GM23338 (cell line): ENCODE measurements at regions not wholly inside any gene's neighbourhood (a gene's known extent, or its start where the extent isn't known, plus 50 kb on each side); places are given as distances from the start of the nearest gene placed in this dataset.

ENCODE experiments used
- ATAC-seq: fragments of 200-7000 bp; cut with Tn5 transposase; 3 replicates; pipeline ENCODE4 v1.9.1; 2020
- DNase-seq: peaks from one replicate; pipeline ENCODE4 v3.0.0-alpha.2; 2015; ENCODE audit warnings: low spot score
- H2AFZ ChIP-seq: fragments of 200-600 bp; sonication (generic); 2 replicates; pipeline ENCODE4 v1.8.0; 2016; ENCODE audit warnings: antibody characterized with exemption, mild to moderate bottlenecking, moderate library complexity
- H3F3A ChIP-seq: fragments of 200-600 bp; sonication (generic); replicated peaks from 2 replicates; pipeline ENCODE4 v1.8.0; 2017; ENCODE audit warnings: antibody characterized with exemption, mixed run types, low read depth
- H3K27ac ChIP-seq: fragments of 200-600 bp; sonication (generic); 2 replicates; pipeline ENCODE4 v1.6.1; 2016; ENCODE audit warnings: low read depth
- H3K27me3 ChIP-seq: fragments of 200-600 bp; sonication (generic); 2 replicates; pipeline ENCODE4 v1.8.0; 2016; ENCODE audit warnings: mild to moderate bottlenecking, mixed run types, moderate library complexity; ENCODE audit not compliant: insufficient read depth
- H3K36me3 ChIP-seq: fragments of 200-600 bp; sonication (generic); 2 replicates; pipeline ENCODE4 v1.8.0; 2016; ENCODE audit warnings: mild to moderate bottlenecking; ENCODE audit not compliant: insufficient read depth
- H3K4me1 ChIP-seq: fragments of 200-600 bp; sonication (generic); 2 replicates; pipeline ENCODE4 v1.8.0; 2016; ENCODE audit warnings: mild to moderate bottlenecking, moderate library complexity; ENCODE audit not compliant: insufficient read depth
- H3K4me2 ChIP-seq: fragments of 200-600 bp; sonication (generic); 2 replicates; pipeline ENCODE4 v1.7.1; 2017; ENCODE audit warnings: mixed run types
- H3K4me3 ChIP-seq: fragments of 200-600 bp; sonication (generic); 2 replicates; pipeline ENCODE4 v1.6.1; 2016; ENCODE audit warnings: mixed run types
- H3K79me2 ChIP-seq: fragments of 200-600 bp; sonication (generic); replicated peaks from 2 replicates; pipeline ENCODE4 v1.8.0; 2017; ENCODE audit warnings: mild to moderate bottlenecking; ENCODE audit not compliant: insufficient read depth
- H3K9me2 ChIP-seq: fragments of 200-600 bp; sonication (generic); 2 replicates; pipeline ENCODE4 v1.8.0; 2017; ENCODE audit not compliant: insufficient read depth
- H4K20me1 ChIP-seq: fragments of 200-600 bp; sonication (generic); replicated peaks from 2 replicates; pipeline ENCODE4 v1.8.0; 2017; ENCODE audit warnings: mild to moderate bottlenecking; ENCODE audit not compliant: insufficient read depth
- H3K27ac Mint-ChIP-seq: 2 replicates; pipeline ENCODE4 v1.8.0; 2020; ENCODE audit warnings: inconsistent platforms, mild to moderate bottlenecking, moderate library complexity, mixed read lengths
- H3K27me3 Mint-ChIP-seq: 3 replicates; pipeline ENCODE4 v1.8.0; 2022; ENCODE audit warnings: low read depth, mild to moderate bottlenecking, moderate library complexity, mixed read lengths, inconsistent platforms; ENCODE audit not compliant: insufficient read depth, poor library complexity
- H3K36me3 Mint-ChIP-seq: 3 replicates; pipeline ENCODE4 v1.8.0; 2021; ENCODE audit warnings: low read depth, mild to moderate bottlenecking, inconsistent platforms, moderate library complexity, mixed read lengths
- H3K4me1 Mint-ChIP-seq: 3 replicates; pipeline ENCODE4 v1.8.0; 2020; ENCODE audit warnings: mild to moderate bottlenecking, inconsistent platforms, mixed read lengths
- H3K4me3 Mint-ChIP-seq: 3 replicates; pipeline ENCODE4 v1.8.0; 2021; ENCODE audit warnings: moderate library complexity, mild to moderate bottlenecking, inconsistent platforms, mixed read lengths
- H3K9me3 Mint-ChIP-seq: 3 replicates; pipeline ENCODE4 v1.8.0; 2020; ENCODE audit warnings: moderate library complexity, mild to moderate bottlenecking, inconsistent platforms, mixed read lengths
- CREB1 ChIP-seq: fragments of 250-450 bp; sonication (Bioruptor Pico); IDR thresholded peaks from 2 replicates; pipeline ENCODE4 v1.5.0; 2020; ENCODE audit warnings: low read depth, mild to moderate bottlenecking, moderate library complexity
- EZH2 ChIP-seq: fragments of 200-600 bp; sonication (generic); IDR thresholded peaks from one replicate; pipeline ENCODE4 v1.8.0; 2017; ENCODE audit warnings: antibody characterized with exemption, mild to moderate bottlenecking, low read depth; ENCODE audit not compliant: unreplicated experiment
- JUNB ChIP-seq: IDR thresholded peaks from one replicate; pipeline ENCODE4 v1.6.1; 2016; ENCODE audit warnings: antibody characterized with exemption; ENCODE audit not compliant: unreplicated experiment
- NANOG ChIP-seq: IDR thresholded peaks from 2 replicates; pipeline ENCODE4 v1.6.1; 2016; ENCODE audit warnings: antibody characterized with exemption, borderline replicate concordance
- POLR2AphosphoS5 ChIP-seq: IDR thresholded peaks from 2 replicates; pipeline ENCODE4 v1.6.1; 2016; ENCODE audit warnings: antibody characterized with exemption, low read depth
- ZNF114 ChIP-seq: fragments of 250-450 bp; sonication (Bioruptor Pico); IDR thresholded peaks from 2 replicates; pipeline ENCODE4 v1.5.0; 2020; ENCODE audit warnings: mild to moderate bottlenecking, moderate library complexity
- ZNF331 ChIP-seq: fragments of 250-450 bp; sonication (Bioruptor Pico); IDR thresholded peaks from 2 replicates; pipeline ENCODE4 v1.5.0; 2020; ENCODE audit warnings: low read depth, mild to moderate bottlenecking, moderate library complexity
- TF ChIP-seq, protein P1 (sequence below): IDR thresholded peaks from one replicate; pipeline ENCODE4 v1.6.1; 2018; ENCODE audit warnings: antibody characterized with exemption; ENCODE audit not compliant: unreplicated experiment
- TF ChIP-seq, protein P2 (sequence below), 2 experiments: fragments of 200-600 bp in 1 of 2; sonication (generic) in 1 of 2; conservative IDR thresholded peaks; 2 replicates each; pipeline versions ENCODE4 v1.5.1 to v1.6.1; 2016 to 2017; ENCODE audit warnings: antibody characterized with exemption in 2 of 2, low read depth in 2 of 2, mild to moderate bottlenecking in 2 of 2, moderate library complexity in 1 of 2

DNA sequence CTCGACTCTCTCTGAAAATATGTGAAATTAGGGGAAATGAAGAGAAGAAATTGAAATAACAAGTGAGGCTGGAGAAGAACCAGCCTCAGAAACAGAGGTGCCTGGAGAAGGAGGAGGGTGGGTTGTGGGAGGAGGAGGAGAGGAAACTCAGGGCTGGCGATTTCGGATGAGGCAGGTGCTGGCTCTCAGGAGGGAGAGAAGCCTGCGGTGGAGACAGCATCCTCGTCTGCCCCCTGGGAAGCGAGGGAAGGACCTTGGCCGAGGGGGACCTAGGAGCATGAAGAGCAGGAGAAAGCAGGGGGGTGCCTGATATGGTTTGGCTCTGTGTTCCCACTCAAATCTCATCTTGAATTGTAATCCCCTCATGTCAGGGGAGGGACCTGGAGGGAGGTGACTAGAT lies 264.7 kb upstream of the TNRC6C start (continued):
- TF ChIP-seq, protein P1, sequence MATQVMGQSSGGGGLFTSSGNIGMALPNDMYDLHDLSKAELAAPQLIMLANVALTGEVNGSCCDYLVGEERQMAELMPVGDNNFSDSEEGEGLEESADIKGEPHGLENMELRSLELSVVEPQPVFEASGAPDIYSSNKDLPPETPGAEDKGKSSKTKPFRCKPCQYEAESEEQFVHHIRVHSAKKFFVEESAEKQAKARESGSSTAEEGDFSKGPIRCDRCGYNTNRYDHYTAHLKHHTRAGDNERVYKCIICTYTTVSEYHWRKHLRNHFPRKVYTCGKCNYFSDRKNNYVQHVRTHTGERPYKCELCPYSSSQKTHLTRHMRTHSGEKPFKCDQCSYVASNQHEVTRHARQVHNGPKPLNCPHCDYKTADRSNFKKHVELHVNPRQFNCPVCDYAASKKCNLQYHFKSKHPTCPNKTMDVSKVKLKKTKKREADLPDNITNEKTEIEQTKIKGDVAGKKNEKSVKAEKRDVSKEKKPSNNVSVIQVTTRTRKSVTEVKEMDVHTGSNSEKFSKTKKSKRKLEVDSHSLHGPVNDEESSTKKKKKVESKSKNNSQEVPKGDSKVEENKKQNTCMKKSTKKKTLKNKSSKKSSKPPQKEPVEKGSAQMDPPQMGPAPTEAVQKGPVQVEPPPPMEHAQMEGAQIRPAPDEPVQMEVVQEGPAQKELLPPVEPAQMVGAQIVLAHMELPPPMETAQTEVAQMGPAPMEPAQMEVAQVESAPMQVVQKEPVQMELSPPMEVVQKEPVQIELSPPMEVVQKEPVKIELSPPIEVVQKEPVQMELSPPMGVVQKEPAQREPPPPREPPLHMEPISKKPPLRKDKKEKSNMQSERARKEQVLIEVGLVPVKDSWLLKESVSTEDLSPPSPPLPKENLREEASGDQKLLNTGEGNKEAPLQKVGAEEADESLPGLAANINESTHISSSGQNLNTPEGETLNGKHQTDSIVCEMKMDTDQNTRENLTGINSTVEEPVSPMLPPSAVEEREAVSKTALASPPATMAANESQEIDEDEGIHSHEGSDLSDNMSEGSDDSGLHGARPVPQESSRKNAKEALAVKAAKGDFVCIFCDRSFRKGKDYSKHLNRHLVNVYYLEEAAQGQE: no peak
- TF ChIP-seq, protein P2, sequence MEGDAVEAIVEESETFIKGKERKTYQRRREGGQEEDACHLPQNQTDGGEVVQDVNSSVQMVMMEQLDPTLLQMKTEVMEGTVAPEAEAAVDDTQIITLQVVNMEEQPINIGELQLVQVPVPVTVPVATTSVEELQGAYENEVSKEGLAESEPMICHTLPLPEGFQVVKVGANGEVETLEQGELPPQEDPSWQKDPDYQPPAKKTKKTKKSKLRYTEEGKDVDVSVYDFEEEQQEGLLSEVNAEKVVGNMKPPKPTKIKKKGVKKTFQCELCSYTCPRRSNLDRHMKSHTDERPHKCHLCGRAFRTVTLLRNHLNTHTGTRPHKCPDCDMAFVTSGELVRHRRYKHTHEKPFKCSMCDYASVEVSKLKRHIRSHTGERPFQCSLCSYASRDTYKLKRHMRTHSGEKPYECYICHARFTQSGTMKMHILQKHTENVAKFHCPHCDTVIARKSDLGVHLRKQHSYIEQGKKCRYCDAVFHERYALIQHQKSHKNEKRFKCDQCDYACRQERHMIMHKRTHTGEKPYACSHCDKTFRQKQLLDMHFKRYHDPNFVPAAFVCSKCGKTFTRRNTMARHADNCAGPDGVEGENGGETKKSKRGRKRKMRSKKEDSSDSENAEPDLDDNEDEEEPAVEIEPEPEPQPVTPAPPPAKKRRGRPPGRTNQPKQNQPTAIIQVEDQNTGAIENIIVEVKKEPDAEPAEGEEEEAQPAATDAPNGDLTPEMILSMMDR (conservative IDR thresholded peaks at IDR 0.05; ENCODE audit: low read depth in 2 of 2): no peak
- no peak for TF ChIP-seq JUNB
- no peak for TF ChIP-seq EZH2

DNA sequence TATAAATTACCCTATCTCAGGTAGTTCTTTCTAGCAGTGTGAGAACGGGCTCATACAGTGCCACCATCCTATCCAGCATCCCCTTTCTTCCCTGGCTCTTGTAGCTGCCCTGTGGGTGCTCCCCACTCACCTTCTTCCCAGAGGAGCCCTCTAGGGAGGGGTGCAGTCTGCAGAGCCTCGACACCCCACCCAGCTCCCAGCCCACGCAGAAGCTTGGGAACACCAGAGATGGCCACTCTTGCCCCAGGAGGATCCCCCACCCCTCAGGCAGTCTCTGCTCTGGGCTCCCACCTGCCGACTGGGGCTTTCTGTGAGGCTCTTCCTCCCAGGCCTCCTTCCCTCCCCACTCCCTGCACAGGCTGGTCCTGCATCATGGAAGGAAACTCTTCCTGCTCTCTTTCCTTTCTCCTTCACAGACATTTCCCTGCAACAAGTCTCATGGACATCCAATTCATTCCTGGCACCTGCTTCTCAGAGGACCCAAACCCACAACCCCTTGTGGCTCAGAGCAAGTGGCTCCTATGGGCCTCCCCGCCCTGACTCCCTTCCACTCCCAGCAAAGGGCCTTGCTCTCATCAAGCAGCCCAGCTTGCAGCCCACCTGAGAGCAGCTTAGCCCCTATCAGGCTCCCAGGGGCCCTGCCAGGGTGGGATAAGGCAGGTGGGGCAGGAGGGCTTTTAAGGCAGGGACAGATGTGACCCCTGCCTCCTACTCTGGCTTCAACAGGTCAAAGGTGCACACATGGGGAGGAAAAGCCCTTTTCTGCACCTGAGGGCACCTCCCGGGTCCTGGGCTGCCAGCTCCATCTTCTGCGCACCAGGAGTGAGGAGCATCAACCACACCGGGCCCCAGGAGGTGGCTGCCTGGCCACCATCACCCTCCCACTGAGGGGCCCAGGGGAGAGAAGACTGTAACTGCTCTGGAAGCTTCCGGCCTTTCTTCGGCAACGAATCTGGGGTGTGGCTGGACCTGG lies 263.8 kb upstream of the TNRC6C start:
- Histone ChIP-seq H4K20me1 (no peaks in the 10 kb centered on the region), H3F3A (no peaks in the 10 kb centered on the region), H3K36me3 (no peaks in the 10 kb centered on the region), H3K4me2 (no peak overlapping the region), H3K9me2 (no peaks in the 10 kb centered on the region), H3K79me2 (no peaks in the 10 kb centered on the region), H3K4me3 (no peak overlapping the region), H3K27ac (no peak overlapping the region), H2AFZ (peak overlapping the region; percentile 90; the same call in 1 of the 2 replicates), H3K4me1 (peaks cover 16% of the 10 kb centered on the region), H3K27me3 (peaks cover 18% of the 10 kb centered on the region)
- H3K9me3 Mint-ChIP-seq: no peaks in the 10 kb centered on the region
- DNase-seq (no peak), ATAC-seq (no peak)
- no peak overlapping the region for H3K27ac Mint-ChIP-seq
- H3K36me3 Mint-ChIP-seq: no peaks in the 10 kb centered on the region; the same call in 2 of the 3 replicates
- peaks cover 46% of the 10 kb centered on the region for H3K27me3 Mint-ChIP-seq
- peaks cover 49% of the 10 kb centered on the region for H3K4me1 Mint-ChIP-seq
- H3K4me3 Mint-ChIP-seq: no peak overlapping the region
- TF ChIP-seq ZNF331 (CRISPR knock-in tag): no peak
- TF ChIP-seq POLR2AphosphoS5: no peak
- no peak for TF ChIP-seq EZH2
- TF ChIP-seq, protein P2 (conservative IDR thresholded peaks at IDR 0.05; ENCODE audit: low read depth in 2 of 2): no peak
- TF ChIP-seq JUNB: no peak
- no peak for TF ChIP-seq CREB1 (CRISPR knock-in tag)
- no peak for TF ChIP-seq NANOG
- no peak for TF ChIP-seq ZNF114 (CRISPR knock-in tag)
